HuH-7 (cell line): ENCODE measurements at regions not wholly inside any gene's neighbourhood (a gene's known extent, or its start where the extent isn't known, plus 50 kb on each side); places are given as distances from the start of the nearest gene placed in this dataset.
A peak's percentile ranks its signal among the peaks of the same experiment; 100 is the strongest.
"Not testable (repeated sequence)": the region's sequence is repeated elsewhere in the genome, so short reads cannot be mapped to it uniquely, and the experiment has no call there.

Source experiments
- DNase-seq: peaks from one replicate; pipeline ENCODE4 v3.0.0; 2011; ENCODE audit warnings: low spot score

- DNase-seq: no peak
Observed at GRCh38 chr6:169378620-169379381, 125.2 kb upstream of the THBS2 start.

DNA sequence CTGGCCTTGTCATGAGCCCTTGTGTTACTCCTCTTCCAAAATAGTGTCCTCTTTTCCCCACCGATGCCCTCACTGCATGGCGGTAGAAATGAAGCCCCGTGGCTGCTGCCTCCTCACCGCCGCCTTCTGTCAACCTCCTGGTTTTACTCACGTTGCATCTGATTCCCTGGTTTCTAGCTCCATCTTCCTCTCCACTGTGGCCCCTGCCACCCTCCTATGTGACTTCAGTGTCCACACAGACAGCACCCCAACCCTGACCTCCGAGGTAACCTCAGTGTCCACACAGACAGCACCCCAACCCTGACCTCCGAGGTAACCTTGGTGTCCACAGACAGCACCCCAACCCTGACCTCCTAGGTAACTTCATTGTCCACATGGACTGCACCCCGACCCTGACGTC, 122.8 kb upstream of the THBS2 start:
- no peak for DNase-seq

- DNase-seq: no peak
Observed at GRCh38 chr6:169372589-169372988, 118.9 kb upstream of the THBS2 start.

- DNase-seq: peak; percentile 32
Observed at GRCh38 chr6:169371344-169372127, 117.9 kb upstream of the THBS2 start.

GRCh38 chr6:169370666-169371343, 117.2 kb upstream of the THBS2 start:
- DNase-seq: no peak

- no peak for DNase-seq
Observed at GRCh38 chr6:169370054-169370453, 116.4 kb upstream of the THBS2 start.

GRCh38 chr6:169368200-169368599, 114.6 kb upstream of the THBS2 start:
- DNase-seq: no peak

DNA sequence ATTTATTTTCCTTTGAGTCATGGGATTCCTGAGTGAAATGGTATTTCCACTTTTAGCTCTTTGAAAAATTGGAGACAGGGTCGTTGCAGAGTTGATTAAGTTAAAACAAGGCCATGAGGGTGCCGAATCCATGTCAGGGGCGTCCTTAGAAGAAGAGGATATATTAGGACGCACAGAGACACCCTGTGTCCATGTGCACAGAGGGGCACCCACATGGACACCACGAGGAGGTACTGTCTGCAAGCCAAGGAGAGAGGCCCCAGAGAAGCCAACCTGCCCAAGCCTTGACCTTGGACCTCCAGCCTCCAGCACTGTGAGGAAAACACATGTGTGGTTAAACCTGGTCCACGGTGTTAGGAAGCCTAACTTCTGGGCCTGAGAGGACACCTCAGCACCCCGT, 113.9 kb upstream of the THBS2 start:
- DNase-seq: no peak

- DNase-seq: no peak
Observed at GRCh38 chr6:169366258-169366901, 112.7 kb upstream of the THBS2 start.

DNA sequence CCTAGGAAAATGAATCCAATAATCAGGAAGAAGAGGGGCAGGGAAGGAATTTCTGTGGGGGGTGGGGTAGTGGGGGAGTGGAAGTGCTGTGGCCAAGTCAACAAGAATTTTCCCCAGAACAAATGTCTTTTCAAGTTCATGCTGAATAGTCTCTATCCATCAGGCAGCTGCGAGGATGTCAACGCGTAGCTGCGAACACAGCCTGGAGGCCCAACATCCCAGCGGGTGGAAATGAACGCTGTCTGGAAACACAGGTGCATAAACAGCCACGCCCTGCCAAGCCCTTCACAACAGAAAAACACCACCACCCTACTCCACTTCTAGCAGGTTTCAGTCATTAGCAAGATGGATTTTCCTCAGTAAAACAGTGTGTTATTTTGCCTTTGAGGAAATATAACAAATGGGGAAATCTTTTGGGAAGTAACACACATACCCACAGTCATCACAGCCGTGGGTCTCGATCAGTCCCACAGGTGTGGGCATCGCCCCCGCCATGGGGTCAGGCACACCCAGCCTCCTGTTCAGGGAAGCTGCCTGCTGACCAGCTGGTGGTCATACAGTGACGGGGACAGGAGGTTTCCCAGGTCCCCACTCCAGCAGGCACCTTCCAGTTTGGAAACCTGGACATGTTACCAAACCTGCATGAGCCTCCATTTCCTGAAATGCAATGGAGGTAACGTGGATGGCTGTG, 112.1 kb upstream of the THBS2 start:
- DNase-seq: no peak

DNA sequence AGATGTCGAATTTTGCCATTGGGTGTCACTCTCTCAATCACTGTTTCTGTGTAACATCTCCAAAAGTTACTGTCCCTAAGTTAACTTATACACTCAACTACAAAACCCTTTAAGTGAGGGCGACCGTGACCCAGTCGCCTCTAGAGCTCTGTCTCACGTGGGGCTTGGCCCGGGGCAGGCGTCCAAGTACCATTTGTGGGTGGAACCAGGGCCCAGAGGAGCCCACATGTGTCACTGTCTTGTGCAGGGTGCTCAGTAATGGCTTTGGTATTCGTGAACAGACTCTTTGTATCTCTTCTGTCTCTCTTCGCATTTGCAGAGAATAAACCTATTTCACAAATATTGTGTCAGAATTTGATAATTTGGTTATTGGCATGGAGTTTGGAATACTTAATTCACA, 109.9 kb upstream of the THBS2 start:
- no peak for DNase-seq

- no peak for DNase-seq
Observed at GRCh38 chr6:169362501-169363121, 109.0 kb upstream of the THBS2 start.

DNA sequence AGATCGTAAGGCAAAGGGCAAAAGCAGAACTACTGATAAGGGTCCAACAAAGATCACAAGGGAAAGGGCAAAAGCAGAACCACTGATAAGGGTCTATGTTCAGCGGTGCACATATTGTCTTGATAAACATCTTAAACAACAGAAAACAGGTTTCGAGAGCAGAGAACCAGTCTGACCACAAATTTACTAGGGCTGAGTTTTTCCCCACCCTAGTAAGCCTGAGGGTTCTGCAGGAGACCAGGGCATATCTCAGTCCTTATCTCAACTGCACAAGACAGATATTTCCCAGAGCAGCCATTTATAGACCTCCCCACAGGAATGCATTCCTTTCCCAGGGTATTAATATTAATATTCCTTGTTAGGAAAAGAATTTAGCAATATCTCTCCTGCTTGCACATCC, 101.4 kb upstream of the THBS2 start:
- not testable (repeated sequence) for DNase-seq

GRCh38 chr6:169345146-169345545, 91.5 kb upstream of the THBS2 start:
- no peak for DNase-seq

GRCh38 chr6:169344750-169345065, 91.1 kb upstream of the THBS2 start:
- DNase-seq: no peak

DNA sequence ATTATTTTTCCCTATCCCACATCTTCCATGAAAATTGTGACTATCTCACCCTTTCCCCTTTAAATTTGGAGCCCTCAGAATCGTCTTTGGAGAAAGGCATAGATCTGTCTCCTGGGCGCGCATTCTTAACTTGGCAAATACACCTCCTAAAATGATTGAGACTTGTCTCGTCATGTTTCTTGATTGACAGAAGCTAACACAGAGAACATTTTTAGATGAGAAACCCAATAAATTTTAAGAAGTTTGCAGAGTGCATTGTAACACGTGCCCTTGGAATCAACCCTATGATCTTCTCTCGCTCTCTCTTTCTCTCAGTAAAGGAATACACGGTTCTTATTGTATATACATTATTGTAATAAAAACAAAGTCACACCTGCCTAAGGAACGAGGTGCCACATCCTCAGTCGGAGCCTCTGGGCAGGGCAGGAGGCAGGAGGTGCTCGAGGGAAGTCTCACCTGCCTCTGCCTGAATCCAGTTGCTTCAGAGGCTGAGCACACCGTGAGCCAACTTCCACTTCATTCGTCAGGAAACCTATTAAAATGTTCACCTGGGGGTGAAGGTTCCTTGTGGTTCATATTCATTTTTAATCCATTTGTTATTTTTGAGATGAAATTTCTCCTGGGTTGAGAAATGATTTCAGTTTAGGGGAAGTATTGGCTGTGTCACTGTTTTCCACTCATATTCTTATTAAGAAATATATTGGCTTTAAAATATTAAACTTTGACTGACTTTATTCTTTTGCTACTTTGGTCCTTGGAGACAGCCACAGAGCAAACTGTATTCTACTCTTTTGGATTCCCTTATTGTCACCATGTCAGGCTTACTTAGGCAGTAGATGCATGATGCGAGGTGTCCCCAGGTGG, 90.5 kb upstream of the THBS2 start:
- DNase-seq: no peak

GRCh38 chr6:169342710-169343109, 89.1 kb upstream of the THBS2 start:
- DNase-seq: no peak

- DNase-seq: no peak
Observed at GRCh38 chr6:169341706-169342105, 88.1 kb upstream of the THBS2 start.

DNA sequence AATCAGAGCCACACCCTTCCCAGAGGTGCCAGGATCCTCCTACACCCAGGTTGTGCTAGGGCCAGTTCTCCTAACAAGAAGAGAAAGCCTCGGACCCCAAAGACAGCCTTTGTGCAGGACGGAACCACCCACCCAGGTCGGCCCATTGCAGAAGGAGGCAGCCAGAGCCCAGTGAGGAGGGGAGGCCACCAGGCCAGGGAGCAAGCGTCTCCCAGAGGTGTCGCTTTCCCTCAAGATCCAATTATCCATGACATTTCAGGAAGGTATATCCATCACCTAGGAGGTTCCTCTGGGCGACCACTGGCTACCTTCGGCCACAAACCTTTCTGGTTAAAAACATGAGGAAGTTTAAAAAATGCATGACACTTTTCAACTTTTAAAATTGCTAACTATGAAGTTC, 87.4 kb upstream of the THBS2 start:
- DNase-seq: no peak

- DNase-seq: no peak
Observed at GRCh38 chr6:169340395-169340794, 86.7 kb upstream of the THBS2 start.
